Osteocyte (in vitro differentiated cells): ENCODE measurements at regions not wholly inside any gene's neighbourhood (a gene's known extent, or its start where the extent isn't known, plus 50 kb on each side); places are given as distances from the start of the nearest gene placed in this dataset.
"Not testable (repeated sequence)": the region's sequence is repeated elsewhere in the genome, so short reads cannot be mapped to it uniquely, and the experiment has no call there.

ENCODE experiments used
- DNase-seq: peaks from one replicate; pipeline ENCODE4 v3.0.0; 2021; ENCODE audit warnings: mixed read lengths; ENCODE audit not compliant: unreplicated experiment; ENCODE audit errors: extremely low spot score
- H3K27ac Mint-ChIP-seq: one replicate; pipeline ENCODE4 v1.8.0; 2021; ENCODE audit warnings: mild to moderate bottlenecking, mixed read lengths; ENCODE audit not compliant: unreplicated experiment
- H3K27me3 Mint-ChIP-seq: one replicate; pipeline ENCODE4 v1.8.0; 2021; ENCODE audit warnings: mixed read lengths; ENCODE audit not compliant: unreplicated experiment
- H3K36me3 Mint-ChIP-seq: one replicate; pipeline ENCODE4 v1.8.0; 2021; ENCODE audit warnings: mixed read lengths; ENCODE audit not compliant: unreplicated experiment
- H3K4me1 Mint-ChIP-seq: one replicate; pipeline ENCODE4 v1.8.0; 2021; ENCODE audit warnings: mixed read lengths; ENCODE audit not compliant: unreplicated experiment
- H3K4me3 Mint-ChIP-seq: one replicate; pipeline ENCODE4 v1.8.0; 2021; ENCODE audit warnings: mild to moderate bottlenecking, moderate library complexity, mixed read lengths; ENCODE audit not compliant: unreplicated experiment
- H3K9me3 Mint-ChIP-seq: one replicate; pipeline ENCODE4 v1.8.0; 2021; ENCODE audit warnings: mixed read lengths; ENCODE audit not compliant: unreplicated experiment
- TF ChIP-seq, protein P1 (sequence below): fragments of 200-600 bp; sonication (generic); IDR thresholded peaks from 2 replicates; pipeline ENCODE4 v1.5.0; 2021; ENCODE audit warnings: antibody characterized with exemption, mild to moderate bottlenecking, moderate library complexity

DNA sequence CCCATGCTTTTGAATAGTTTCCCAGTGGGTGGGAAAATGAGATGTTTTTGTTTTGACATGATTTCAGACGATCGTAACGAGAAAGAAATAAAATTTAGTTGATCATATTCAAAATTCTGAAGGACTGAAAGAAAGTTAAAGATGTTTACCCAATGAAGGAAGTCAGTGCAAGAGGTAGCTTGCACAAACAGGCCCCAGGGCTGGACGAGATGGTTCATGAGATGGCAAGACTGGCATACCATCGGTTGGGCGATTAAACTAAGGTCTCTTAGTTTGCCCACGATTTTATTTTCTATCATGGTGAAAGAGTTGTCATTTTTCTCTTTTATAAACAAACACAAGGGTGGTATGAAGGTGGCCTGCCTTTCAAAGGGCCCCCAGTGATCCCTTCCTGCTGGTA, 124.5 kb upstream of the TBX5 start:
- H3K36me3 Mint-ChIP-seq = no peaks in the 10 kb centered on the region
- DNase-seq = no peak
- no peak overlapping the region for H3K4me3 Mint-ChIP-seq
- TF ChIP-seq, protein P1, sequence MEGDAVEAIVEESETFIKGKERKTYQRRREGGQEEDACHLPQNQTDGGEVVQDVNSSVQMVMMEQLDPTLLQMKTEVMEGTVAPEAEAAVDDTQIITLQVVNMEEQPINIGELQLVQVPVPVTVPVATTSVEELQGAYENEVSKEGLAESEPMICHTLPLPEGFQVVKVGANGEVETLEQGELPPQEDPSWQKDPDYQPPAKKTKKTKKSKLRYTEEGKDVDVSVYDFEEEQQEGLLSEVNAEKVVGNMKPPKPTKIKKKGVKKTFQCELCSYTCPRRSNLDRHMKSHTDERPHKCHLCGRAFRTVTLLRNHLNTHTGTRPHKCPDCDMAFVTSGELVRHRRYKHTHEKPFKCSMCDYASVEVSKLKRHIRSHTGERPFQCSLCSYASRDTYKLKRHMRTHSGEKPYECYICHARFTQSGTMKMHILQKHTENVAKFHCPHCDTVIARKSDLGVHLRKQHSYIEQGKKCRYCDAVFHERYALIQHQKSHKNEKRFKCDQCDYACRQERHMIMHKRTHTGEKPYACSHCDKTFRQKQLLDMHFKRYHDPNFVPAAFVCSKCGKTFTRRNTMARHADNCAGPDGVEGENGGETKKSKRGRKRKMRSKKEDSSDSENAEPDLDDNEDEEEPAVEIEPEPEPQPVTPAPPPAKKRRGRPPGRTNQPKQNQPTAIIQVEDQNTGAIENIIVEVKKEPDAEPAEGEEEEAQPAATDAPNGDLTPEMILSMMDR = no peak
- H3K9me3 Mint-ChIP-seq = no peaks in the 10 kb centered on the region
- no peaks in the 10 kb centered on the region for H3K27me3 Mint-ChIP-seq
- H3K4me1 Mint-ChIP-seq = no peaks in the 10 kb centered on the region
- no peak overlapping the region for H3K27ac Mint-ChIP-seq

DNA sequence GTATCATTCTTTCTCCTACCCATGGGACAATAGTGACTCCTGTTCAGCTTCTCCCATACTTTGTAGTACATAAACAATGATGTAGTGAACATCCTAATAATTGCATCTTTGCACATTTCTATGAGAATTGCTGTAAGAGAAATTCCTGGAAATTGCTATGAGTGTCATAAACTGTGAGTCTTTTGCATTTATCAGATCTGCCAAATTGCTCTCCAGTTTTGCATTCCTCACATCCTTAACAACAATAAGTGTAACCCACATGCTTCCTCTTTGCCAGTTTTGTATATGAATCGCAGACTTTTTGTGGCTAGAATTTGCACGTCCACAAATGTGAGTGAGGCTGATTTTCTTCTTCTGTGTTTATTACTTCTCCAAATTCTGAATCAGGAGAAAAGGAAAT, 124.0 kb upstream of the TBX5 start:
- Mint-ChIP-seq H3K4me1 (no peaks in the 10 kb centered on the region), H3K27ac (no peak overlapping the region), H3K36me3 (no peaks in the 10 kb centered on the region), H3K9me3 (no peaks in the 10 kb centered on the region), H3K27me3 (no peaks in the 10 kb centered on the region), H3K4me3 (no peak overlapping the region)
- DNase-seq = no peak
- TF ChIP-seq, protein P1 = no peak

DNA sequence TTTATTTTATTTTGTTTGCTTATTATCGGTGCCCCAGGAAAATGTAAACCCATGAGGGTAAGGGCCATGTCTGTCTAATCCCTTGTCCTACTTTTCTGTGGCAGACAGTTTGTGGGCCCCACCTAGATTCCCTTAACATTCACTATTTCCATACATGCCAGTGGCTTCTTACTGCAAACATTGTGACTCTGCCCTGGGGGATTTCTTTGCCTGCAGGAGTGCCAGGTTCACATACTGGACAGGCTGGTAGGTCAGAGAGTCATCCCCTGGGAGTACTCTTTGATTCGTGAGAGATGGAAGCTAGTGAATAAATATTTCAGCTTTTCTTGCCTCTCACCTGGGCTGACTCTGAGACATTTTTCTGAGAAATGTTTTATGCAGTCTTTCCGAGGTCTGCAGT, 122.8 kb upstream of the TBX5 start:
- H3K4me3 Mint-ChIP-seq = no peak overlapping the region
- DNase-seq = no peak
- TF ChIP-seq, protein P1 = no peak
- H3K27me3 Mint-ChIP-seq = no peaks in the 10 kb centered on the region
- no peaks in the 10 kb centered on the region for H3K9me3 Mint-ChIP-seq
- no peaks in the 10 kb centered on the region for H3K36me3 Mint-ChIP-seq
- H3K4me1 Mint-ChIP-seq = no peaks in the 10 kb centered on the region
- no peak overlapping the region for H3K27ac Mint-ChIP-seq

DNA sequence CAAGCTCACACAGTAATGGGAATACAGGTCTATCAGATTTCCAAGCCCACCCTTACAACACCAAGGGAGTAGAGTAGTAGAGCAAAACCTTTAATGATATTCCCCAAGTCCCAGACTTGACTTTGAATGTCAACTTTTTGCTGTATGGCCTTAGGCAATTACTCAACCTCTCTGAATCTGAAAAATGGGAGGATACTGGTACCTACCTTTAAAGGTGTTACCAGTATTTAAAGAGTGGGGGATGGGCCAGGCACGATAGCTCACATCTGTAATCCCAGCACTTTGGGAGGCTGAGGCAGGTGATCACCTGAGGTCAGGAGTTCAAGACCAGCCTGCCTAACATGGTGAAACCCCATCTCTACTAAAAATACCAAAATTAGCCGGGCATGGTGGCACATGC, 115.2 kb upstream of the TBX5 start:
- not testable (repeated sequence) for H3K36me3 Mint-ChIP-seq, H3K4me1 Mint-ChIP-seq, H3K9me3 Mint-ChIP-seq, H3K27me3 Mint-ChIP-seq, H3K27ac Mint-ChIP-seq, DNase-seq, H3K4me3 Mint-ChIP-seq

DNA sequence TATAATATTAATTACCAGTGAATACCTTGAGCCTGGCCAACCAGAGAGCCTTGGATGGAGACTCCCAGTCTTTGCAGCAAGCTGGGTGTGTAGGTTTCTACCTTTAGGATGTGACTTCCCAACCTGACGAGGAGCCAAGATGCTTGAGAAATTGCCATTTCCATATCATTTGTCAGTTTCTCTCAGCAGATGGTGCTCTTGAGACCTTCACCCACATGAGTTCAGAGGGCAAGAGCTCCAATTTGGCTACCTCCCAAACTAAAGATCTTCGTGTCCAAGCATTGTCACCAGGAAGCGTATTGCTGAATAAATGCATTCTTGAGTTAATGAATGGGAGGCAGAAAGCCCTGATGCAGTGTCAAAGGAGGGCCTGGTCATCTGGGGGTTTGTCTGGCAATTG, 106.4 kb upstream of the TBX5 start:
- Mint-ChIP-seq H3K27ac (no peak overlapping the region), H3K4me1 (no peaks in the 10 kb centered on the region), H3K9me3 (no peaks in the 10 kb centered on the region), H3K4me3 (no peak overlapping the region), H3K36me3 (no peaks in the 10 kb centered on the region), H3K27me3 (no peaks in the 10 kb centered on the region)
- no peak for DNase-seq
- TF ChIP-seq, protein P1 = no peak

DNA sequence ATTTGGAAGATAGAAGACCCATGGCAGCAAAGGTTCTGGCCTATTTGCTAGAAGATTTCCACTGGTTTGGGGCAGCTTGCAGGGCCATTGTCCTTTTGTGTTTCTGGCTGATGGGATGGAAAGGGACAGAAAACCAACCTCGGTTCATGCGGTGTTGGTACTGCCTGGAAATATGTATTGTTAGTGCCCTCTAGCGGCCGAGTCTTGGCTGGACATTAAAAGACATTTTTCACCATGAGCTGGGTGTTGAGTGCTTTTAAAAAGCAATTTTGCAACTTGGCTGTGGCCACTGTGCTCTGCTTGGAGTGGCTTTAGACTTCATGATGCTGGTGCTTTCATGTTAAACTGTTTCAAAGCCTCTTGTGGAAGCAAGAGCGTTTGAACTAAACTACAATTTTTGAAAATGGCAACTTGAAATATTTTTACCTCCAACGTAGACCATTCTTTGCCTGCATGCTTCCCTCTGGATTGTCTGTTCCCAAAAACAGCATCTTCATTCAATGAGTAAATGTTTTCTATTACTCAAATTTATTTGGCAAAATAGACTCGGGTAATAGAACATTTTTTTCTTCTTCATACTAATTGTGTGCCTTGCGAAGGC, 102.7 kb upstream of the TBX5 start:
- peak; percentile 86 for DNase-seq
- Mint-ChIP-seq H3K9me3 (no peaks in the 10 kb centered on the region), H3K27me3 (no peaks in the 10 kb centered on the region), H3K4me3 (no peak overlapping the region), H3K4me1 (no peaks in the 10 kb centered on the region), H3K27ac (no peak overlapping the region), H3K36me3 (no peaks in the 10 kb centered on the region)
- TF ChIP-seq, protein P1 = peak; percentile 65
